Tibial nerve (tissue), 4 donors: ENCODE measurements at regions not wholly inside any gene's neighbourhood (a gene's known extent, or its start where the extent isn't known, plus 50 kb on each side); places are given as distances from the start of the nearest gene placed in this dataset.

Source experiments
- DNase-seq, 2 donors: peaks; one replicate each; pipeline ENCODE4 v3.0.0-alpha.2; 2019; ENCODE audit warnings: low spot score in 2 of 2
- H3K27ac ChIP-seq, 4 donors: fragments of 200-600 bp; sonication (generic) in 3 of 4; one replicate each; pipeline ENCODE4 v1.5.1; 2017 to 2019; ENCODE audit warnings: mild to moderate bottlenecking in 1 of 4
- H3K27me3 ChIP-seq, 2 donors: fragments of 200-600 bp; sonication (generic) in 1 of 2; one replicate each; pipeline versions ENCODE4 v1.5.1 to v1.6.0; 2017 to 2019
- H3K36me3 ChIP-seq, 3 donors: fragments of 200-600 bp; sonication (generic); one replicate each; pipeline ENCODE4 v1.5.1; 2018 to 2019
- H3K4me1 ChIP-seq, 4 donors: fragments of 200-600 bp; sonication (generic) in 3 of 4; one replicate each; pipeline ENCODE4 v1.5.1; 2017 to 2019
- H3K4me3 ChIP-seq, 4 donors: fragments of 200-600 bp; sonication (generic) in 3 of 4; one replicate each; pipeline ENCODE4 v1.5.1; 2017 to 2019; ENCODE audit warnings: mild to moderate bottlenecking in 1 of 4, moderate library complexity in 1 of 4
- H3K9me3 ChIP-seq, 4 donors: fragments of 200-600 bp; sonication (generic) in 3 of 4; one replicate each; pipeline ENCODE4 v1.5.1; 2017 to 2019
- EP300 ChIP-seq, 2 donors: sonication (generic); formaldehyde crosslinking; IDR thresholded peaks; one replicate each; pipeline ENCODE4 v1.6.1; 2017; ENCODE audit warnings: antibody characterized with exemption in 2 of 2, mild to moderate bottlenecking in 1 of 2
- POLR2A ChIP-seq, 2 donors: fragments of 450-650 bp; IDR thresholded peaks; one replicate each; pipeline ENCODE4 v1.6.1; 2017; ENCODE audit warnings: antibody characterized with exemption in 2 of 2, mild to moderate bottlenecking in 2 of 2, moderate library complexity in 2 of 2
- WGBS, 2 donors: methylation state at CpG; one replicate each; pipeline ENCODE4 v1.1.5; 2018; 5-methylcytosine and 5-hydroxymethylcytosine counted together
- TF ChIP-seq, protein P1 (sequence below), 5 experiments: fragments of 200-600 bp in 3 of 5; fragments of 450-650 bp in 2 of 5; sonication (generic) in 3 of 5; IDR thresholded peaks; one replicate each; pipeline ENCODE4 v1.5.1; 2016 to 2019; ENCODE audit warnings: antibody characterized with exemption in 5 of 5, mild to moderate bottlenecking in 3 of 5, moderate library complexity in 2 of 5

- H3K4me3 ChIP-seq: no peak overlapping the region
- H3K4me1 ChIP-seq: no peaks in the 10 kb centered on the region
- DNase-seq: no peak
- no peak for TF ChIP-seq EP300 (IDR thresholded peaks at IDR 0.05)
- TF ChIP-seq, protein P1, sequence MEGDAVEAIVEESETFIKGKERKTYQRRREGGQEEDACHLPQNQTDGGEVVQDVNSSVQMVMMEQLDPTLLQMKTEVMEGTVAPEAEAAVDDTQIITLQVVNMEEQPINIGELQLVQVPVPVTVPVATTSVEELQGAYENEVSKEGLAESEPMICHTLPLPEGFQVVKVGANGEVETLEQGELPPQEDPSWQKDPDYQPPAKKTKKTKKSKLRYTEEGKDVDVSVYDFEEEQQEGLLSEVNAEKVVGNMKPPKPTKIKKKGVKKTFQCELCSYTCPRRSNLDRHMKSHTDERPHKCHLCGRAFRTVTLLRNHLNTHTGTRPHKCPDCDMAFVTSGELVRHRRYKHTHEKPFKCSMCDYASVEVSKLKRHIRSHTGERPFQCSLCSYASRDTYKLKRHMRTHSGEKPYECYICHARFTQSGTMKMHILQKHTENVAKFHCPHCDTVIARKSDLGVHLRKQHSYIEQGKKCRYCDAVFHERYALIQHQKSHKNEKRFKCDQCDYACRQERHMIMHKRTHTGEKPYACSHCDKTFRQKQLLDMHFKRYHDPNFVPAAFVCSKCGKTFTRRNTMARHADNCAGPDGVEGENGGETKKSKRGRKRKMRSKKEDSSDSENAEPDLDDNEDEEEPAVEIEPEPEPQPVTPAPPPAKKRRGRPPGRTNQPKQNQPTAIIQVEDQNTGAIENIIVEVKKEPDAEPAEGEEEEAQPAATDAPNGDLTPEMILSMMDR (IDR thresholded peaks at IDR 0.05): no peak
- TF ChIP-seq POLR2A (IDR thresholded peaks at IDR 0.05): no peak
- no peak overlapping the region for H3K27ac ChIP-seq
- no peaks in the 10 kb centered on the region for H3K36me3 ChIP-seq
- 39 to 40% methylated on average over 1 of the region's 1 CpG for WGBS, 2 donors
- no peaks in the 10 kb centered on the region for H3K9me3 ChIP-seq
- no peaks in the 10 kb centered on the region for H3K27me3 ChIP-seq
Observed at GRCh38 chr4:125049711-125050110, 265.0 kb upstream of the FAT4 start.

- Histone ChIP-seq H3K27me3 (no peaks in the 10 kb centered on the region), H3K36me3 (no peaks in the 10 kb centered on the region), H3K9me3 (no peaks in the 10 kb centered on the region), H3K4me1 (no peaks in the 10 kb centered on the region), H3K27ac (no peak overlapping the region), H3K4me3 (no peak overlapping the region)
- no peak for DNase-seq
- no peak for TF ChIP-seq EP300 (IDR thresholded peaks at IDR 0.05)
- TF ChIP-seq, protein P1 (IDR thresholded peaks at IDR 0.05): no peak
- TF ChIP-seq POLR2A (IDR thresholded peaks at IDR 0.05): no peak
Observed at GRCh38 chr4:125045311-125045710, 269.4 kb upstream of the FAT4 start.

- TF ChIP-seq, protein P1 (IDR thresholded peaks at IDR 0.05): no peak
- no peak for TF ChIP-seq POLR2A (IDR thresholded peaks at IDR 0.05)
- TF ChIP-seq EP300 (IDR thresholded peaks at IDR 0.05): no peak
- 27 to 28% methylated on average over 3 of the region's 3 CpGs for WGBS, 2 donors
- H3K4me3 ChIP-seq: no peak overlapping the region
- no peaks in the 10 kb centered on the region for H3K9me3 ChIP-seq
- H3K36me3 ChIP-seq: no peaks in the 10 kb centered on the region
- DNase-seq: no peak
- no peak overlapping the region for H3K27ac ChIP-seq
- H3K27me3 ChIP-seq: no peaks in the 10 kb centered on the region
- no peaks in the 10 kb centered on the region for H3K4me1 ChIP-seq
Observed at GRCh38 chr4:125044886-125045285, 269.9 kb upstream of the FAT4 start.

- Histone ChIP-seq H3K9me3 (no peaks in the 10 kb centered on the region), H3K36me3 (no peaks in the 10 kb centered on the region), H3K4me3 (no peak overlapping the region), H3K27ac (no peak overlapping the region), H3K27me3 (no peaks in the 10 kb centered on the region), H3K4me1 (no peaks in the 10 kb centered on the region)
- TF ChIP-seq EP300 (IDR thresholded peaks at IDR 0.05): no peak
- TF ChIP-seq, protein P1 (IDR thresholded peaks at IDR 0.05): no peak
- TF ChIP-seq POLR2A (IDR thresholded peaks at IDR 0.05): no peak
- DNase-seq: no peak
- WGBS, 2 donors: 47 to 66% methylated on average over 3 of the region's 3 CpGs
Observed at GRCh38 chr4:125043486-125043885, 271.3 kb upstream of the FAT4 start.

- Histone ChIP-seq H3K27ac (no peak overlapping the region), H3K27me3 (no peaks in the 10 kb centered on the region), H3K9me3 (no peaks in the 10 kb centered on the region), H3K4me1 (no peaks in the 10 kb centered on the region), H3K4me3 (no peak overlapping the region), H3K36me3 (no peaks in the 10 kb centered on the region)
- TF ChIP-seq, protein P1 (IDR thresholded peaks at IDR 0.05): no peak
- TF ChIP-seq EP300 (IDR thresholded peaks at IDR 0.05) (no peak), POLR2A (IDR thresholded peaks at IDR 0.05) (no peak)
- 93 to 98% methylated on average over 3 of the region's 3 CpGs for WGBS, 2 donors
- no peak for DNase-seq
Observed at GRCh38 chr4:125042041-125042440, 272.7 kb upstream of the FAT4 start.
